ENCODE measurements at regions not wholly inside any gene's neighbourhood (a gene's known extent, or its start where the extent isn't known, plus 50 kb on each side); places are given as distances from the start of the nearest gene placed in this dataset.

DNA sequence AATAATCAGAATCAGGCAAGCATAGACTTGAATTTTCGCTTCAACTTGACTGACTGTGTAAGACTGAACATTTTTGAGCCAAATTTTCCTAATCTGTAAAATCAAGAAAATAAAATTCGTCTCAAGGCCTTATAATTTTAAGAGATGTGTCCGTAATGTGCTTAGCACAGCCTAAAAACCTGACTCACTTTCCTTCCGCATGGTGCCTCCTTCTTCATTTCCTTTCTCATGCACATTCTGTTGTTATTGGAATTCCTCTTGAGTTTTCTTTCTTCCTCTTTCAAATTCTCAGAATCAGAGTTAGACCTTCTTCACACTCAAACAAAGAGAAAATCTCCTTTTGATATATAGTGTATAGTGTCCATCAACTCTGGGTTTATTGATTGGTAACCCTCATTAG lies 208.9 kb upstream of the SLIT2 start:
- Mint-ChIP-seq H3K4me1 (no peaks in the 10 kb centered on the region), H3K4me3 (no peak overlapping the region), H3K9me3 (peaks cover 0 to 2% (median 0%) of the 10 kb centered on the region in 7 donors), H3K27me3 (ENCODE audit: low read depth in 3 of 3) (no peaks in the 10 kb centered on the region), H3K27ac (no peak overlapping the region), H3K36me3 (no peaks in the 10 kb centered on the region)
- no peak for DNase-seq
- H3K4me2 ChIP-seq (replicated peaks; ENCODE audit: extremely low read depth, low read length, poor library complexity, severe bottlenecking): no peak overlapping the region
- H3K9me3 ChIP-seq (replicated peaks in 1 of 2; ENCODE audit: control insufficient read depth in 1 of 2, insufficient read depth in 1 of 2, low read length in 2 of 2): no peaks in the 10 kb centered on the region
- H3K79me2 ChIP-seq (ENCODE audit: insufficient read depth, low read length): no peaks in the 10 kb centered on the region
- no peak overlapping the region for H3K9ac ChIP-seq (ENCODE audit: insufficient read depth, low read length, poor library complexity, severe bottlenecking)
- no peaks in the 10 kb centered on the region for H4K20me1 ChIP-seq (ENCODE audit: insufficient read depth, low read length)
- WGBS (ENCODE audit: insufficient coverage): no CpG with 5 or more reads among the region's 4 CpGs
- no peak overlapping the region for H3K4me3 ChIP-seq (replicated peaks in 1 of 3; ENCODE audit: low read depth in 2 of 3, low read length in 3 of 3)
- H3K4me1 ChIP-seq (ENCODE audit: control insufficient read depth in 1 of 2, insufficient read depth in 2 of 2, low read length in 2 of 2): no peaks in the 10 kb centered on the region
- no peak overlapping the region for H2AFZ ChIP-seq (ENCODE audit: insufficient read depth, low read depth, low read length, poor library complexity, severe bottlenecking)
- no peak overlapping the region for H3K27ac ChIP-seq (ENCODE audit: low read depth in 1 of 2, low read length in 2 of 2)
- no peaks in the 10 kb centered on the region for H3K36me3 ChIP-seq (replicated peaks in 1 of 2; ENCODE audit: control insufficient read depth in 1 of 2, insufficient read depth in 2 of 2, low read length in 2 of 2)
- no peaks in the 10 kb centered on the region for H3K27me3 ChIP-seq (ENCODE audit: control insufficient read depth in 2 of 2, insufficient read depth in 2 of 2, low read length in 2 of 2)
- TF ChIP-seq, protein P1, sequence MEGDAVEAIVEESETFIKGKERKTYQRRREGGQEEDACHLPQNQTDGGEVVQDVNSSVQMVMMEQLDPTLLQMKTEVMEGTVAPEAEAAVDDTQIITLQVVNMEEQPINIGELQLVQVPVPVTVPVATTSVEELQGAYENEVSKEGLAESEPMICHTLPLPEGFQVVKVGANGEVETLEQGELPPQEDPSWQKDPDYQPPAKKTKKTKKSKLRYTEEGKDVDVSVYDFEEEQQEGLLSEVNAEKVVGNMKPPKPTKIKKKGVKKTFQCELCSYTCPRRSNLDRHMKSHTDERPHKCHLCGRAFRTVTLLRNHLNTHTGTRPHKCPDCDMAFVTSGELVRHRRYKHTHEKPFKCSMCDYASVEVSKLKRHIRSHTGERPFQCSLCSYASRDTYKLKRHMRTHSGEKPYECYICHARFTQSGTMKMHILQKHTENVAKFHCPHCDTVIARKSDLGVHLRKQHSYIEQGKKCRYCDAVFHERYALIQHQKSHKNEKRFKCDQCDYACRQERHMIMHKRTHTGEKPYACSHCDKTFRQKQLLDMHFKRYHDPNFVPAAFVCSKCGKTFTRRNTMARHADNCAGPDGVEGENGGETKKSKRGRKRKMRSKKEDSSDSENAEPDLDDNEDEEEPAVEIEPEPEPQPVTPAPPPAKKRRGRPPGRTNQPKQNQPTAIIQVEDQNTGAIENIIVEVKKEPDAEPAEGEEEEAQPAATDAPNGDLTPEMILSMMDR (IDR thresholded peaks at IDR 0.05): no peak
- intact Hi-C loops (cut with micrococcal nuclease): no loop called here

DNA sequence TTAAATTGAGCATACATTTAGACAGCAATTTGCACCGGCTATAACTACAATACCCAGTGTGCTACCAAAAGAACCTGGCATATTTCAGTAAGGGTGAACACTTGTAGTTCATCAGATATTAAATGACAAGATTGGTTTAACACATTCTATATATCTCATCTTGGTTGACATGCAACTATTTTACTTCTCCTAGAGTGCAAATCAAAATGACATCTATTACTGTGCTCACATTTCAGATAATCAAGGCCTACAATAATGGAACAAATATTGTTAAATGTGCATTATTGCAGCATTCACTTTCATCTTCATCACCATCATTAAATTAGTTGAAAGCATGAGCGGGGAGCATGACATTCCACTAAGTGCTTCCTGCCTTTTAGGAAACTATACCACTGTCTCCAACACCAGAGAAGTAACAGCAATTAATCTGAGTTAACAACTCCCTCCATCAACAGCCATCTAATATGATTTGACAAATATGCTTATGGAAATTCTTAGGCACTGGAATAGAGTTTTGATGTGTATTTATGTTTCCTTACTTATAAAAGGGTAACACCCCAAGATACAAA lies 209.8 kb upstream of the SLIT2 start:
- no peaks in the 10 kb centered on the region for H4K20me1 ChIP-seq (ENCODE audit: insufficient read depth, low read length)
- H3K27ac ChIP-seq (ENCODE audit: low read depth in 1 of 2, low read length in 2 of 2): no peak overlapping the region
- no peaks in the 10 kb centered on the region for H3K36me3 Mint-ChIP-seq
- DNase-seq: no peak
- no peak overlapping the region for H2AFZ ChIP-seq (ENCODE audit: insufficient read depth, low read depth, low read length, poor library complexity, severe bottlenecking)
- no peak overlapping the region for H3K27ac Mint-ChIP-seq
- no peaks in the 10 kb centered on the region for H3K27me3 ChIP-seq (ENCODE audit: control insufficient read depth in 2 of 2, insufficient read depth in 2 of 2, low read length in 2 of 2)
- peaks cover 0 to 2% (median 0%) of the 10 kb centered on the region in 7 donors for H3K9me3 Mint-ChIP-seq
- no peaks in the 10 kb centered on the region for H3K4me1 ChIP-seq (ENCODE audit: control insufficient read depth in 1 of 2, insufficient read depth in 2 of 2, low read length in 2 of 2)
- H3K9ac ChIP-seq (ENCODE audit: insufficient read depth, low read length, poor library complexity, severe bottlenecking): no peak overlapping the region
- H3K79me2 ChIP-seq (ENCODE audit: insufficient read depth, low read length): no peaks in the 10 kb centered on the region
- no peaks in the 10 kb centered on the region for H3K27me3 Mint-ChIP-seq (ENCODE audit: low read depth in 3 of 3)
- H3K36me3 ChIP-seq (replicated peaks in 1 of 2; ENCODE audit: control insufficient read depth in 1 of 2, insufficient read depth in 2 of 2, low read length in 2 of 2): no peaks in the 10 kb centered on the region
- H3K4me1 Mint-ChIP-seq: no peaks in the 10 kb centered on the region
- H3K4me3 Mint-ChIP-seq: no peak overlapping the region
- H3K9me3 ChIP-seq (replicated peaks in 1 of 2; ENCODE audit: control insufficient read depth in 1 of 2, insufficient read depth in 1 of 2, low read length in 2 of 2): no peaks in the 10 kb centered on the region
- WGBS (ENCODE audit: insufficient coverage): no CpG with 5 or more reads among the region's 2 CpGs
- TF ChIP-seq, protein P1 (IDR thresholded peaks at IDR 0.05): no peak
- no peak overlapping the region for H3K4me3 ChIP-seq (replicated peaks in 1 of 3; ENCODE audit: low read depth in 2 of 3, low read length in 3 of 3)
- no peak overlapping the region for H3K4me2 ChIP-seq (replicated peaks; ENCODE audit: extremely low read depth, low read length, poor library complexity, severe bottlenecking)
- intact Hi-C loops (cut with micrococcal nuclease): no loop called here
